PC-3 (cell line): ENCODE measurements at regions not wholly inside any gene's neighbourhood (a gene's known extent, or its start where the extent isn't known, plus 50 kb on each side); places are given as distances from the start of the nearest gene placed in this dataset.

Experiments
- ATAC-seq: fragments of 200-7000 bp; cut with Tn5 transposase; 2 replicates; pipeline ENCODE4 v1.9.1; 2020; ENCODE audit warnings: mild to moderate bottlenecking, moderate library complexity
- BruUV-seq: library from RNA; stranded (reverse); fragments of 400-500 nt; replicated peaks from 2 replicates; lab custom pipeline; 2021; lab: Mats Ljungman, UMichigan
- CTCF ChIA-PET: fragments of 300-600 bp; sonication (Branson Sonifier 250); formaldehyde crosslinking; loops from one replicate; lab custom pipeline; 2022; ENCODE audit warnings: antibody characterized with exemption; lab: Charles Lee
- POLR2A ChIA-PET: fragments of 300-600 bp; sonication (Branson Sonifier 250); formaldehyde crosslinking; loops from one replicate; lab custom pipeline; 2022; ENCODE audit warnings: antibody characterized with exemption; ENCODE audit not compliant: unreplicated experiment; lab: Charles Lee
- DNase-seq: peaks from one replicate; pipeline ENCODE4 v3.0.0-alpha.2; 2015
- H2AFZ ChIP-seq: fragments of 300-600 bp; sonication (generic); 2 replicates; pipeline ENCODE4 v1.6.0; 2016; ENCODE audit warnings: antibody characterized with exemption, low read length
- H3F3A ChIP-seq: fragments of 300-600 bp; sonication (generic); one replicate; pipeline ENCODE4 v1.6.0; 2017; ENCODE audit warnings: antibody characterized with exemption, low read length, control low read depth, mild to moderate bottlenecking; ENCODE audit not compliant: unreplicated experiment
- H3K27ac ChIP-seq: fragments of 300-600 bp; sonication (generic); 2 replicates; pipeline ENCODE4 v1.5.1; 2016; ENCODE audit warnings: mild to moderate bottlenecking, low read length
- H3K27me3 ChIP-seq: fragments of 300-600 bp; sonication (generic); 2 replicates; pipeline ENCODE4 v1.6.1; 2016; ENCODE audit warnings: low read length, mixed read lengths
- H3K36me3 ChIP-seq: fragments of 300-600 bp; sonication (generic); 2 replicates; pipeline ENCODE4 v1.6.1; 2016; ENCODE audit warnings: low read depth, mixed run types, low read length, mixed read lengths
- H3K4me1 ChIP-seq: fragments of 300-600 bp; sonication (generic); 2 replicates; pipeline ENCODE4 v1.5.1; 2016; ENCODE audit warnings: low read length; ENCODE audit not compliant: insufficient read depth
- H3K4me2 ChIP-seq: fragments of 300-600 bp; sonication (generic); 2 replicates; pipeline ENCODE4 v1.6.0; 2016; ENCODE audit warnings: low read length
- H3K4me3 ChIP-seq: fragments of 300-600 bp; sonication (generic); 2 replicates; pipeline ENCODE4 v1.5.1; 2016; ENCODE audit warnings: mild to moderate bottlenecking, low read length, mixed read lengths
- H3K79me2 ChIP-seq: fragments of 300-600 bp; sonication (generic); 2 replicates; pipeline ENCODE4 v1.6.1; 2017; ENCODE audit warnings: low read length, mixed read lengths
- H3K9ac ChIP-seq: fragments of 300-600 bp; sonication (generic); 2 replicates; pipeline ENCODE4 v1.6.0; 2016; ENCODE audit warnings: mild to moderate bottlenecking, low read length
- H3K9me2 ChIP-seq: fragments of 300-600 bp; sonication (generic); replicated peaks from 2 replicates; pipeline ENCODE4 v1.6.1; 2016; ENCODE audit warnings: mixed run types, low read length, mixed read lengths
- H3K9me3 ChIP-seq: fragments of 300-600 bp; sonication (generic); 2 replicates; pipeline ENCODE4 v1.6.1; 2016; ENCODE audit warnings: low read length, mixed read lengths
- H4K20me1 ChIP-seq: fragments of 300-600 bp; sonication (generic); 2 replicates; pipeline ENCODE4 v1.6.1; 2016; ENCODE audit warnings: low read length, mixed read lengths
- CTCF ChIP-seq: fragments of 300-600 bp; sonication (generic); conservative IDR thresholded peaks from 2 replicates; pipeline ENCODE4 v1.5.1; 2017; ENCODE audit warnings: antibody characterized with exemption, low read depth, mild to moderate bottlenecking, low read length
- EZH2 ChIP-seq: fragments of 300-600 bp; sonication (generic); IDR thresholded peaks from one replicate; pipeline ENCODE4 v1.6.1; 2017; ENCODE audit warnings: antibody characterized with exemption, mild to moderate bottlenecking, low read length; ENCODE audit not compliant: unreplicated experiment
- EZH2phosphoT487 ChIP-seq: fragments of 300-600 bp; sonication (generic); IDR thresholded peaks from 2 replicates; pipeline ENCODE4 v1.6.1; 2018; ENCODE audit warnings: mild to moderate bottlenecking, antibody characterized with exemption, low read length, borderline replicate concordance
- intact Hi-C: fragments of 100-400 bp; cut with micrococcal nuclease; formaldehyde crosslinking; loops from 2 replicates; pipeline ENCODE4 v1.9.0; 2023

- H3K27me3 ChIP-seq, result 0 out of 2 replicates have a peak, but pooled peaks cover 16% of the 10 kb centered on the region
- H3K79me2 ChIP-seq, result no peaks in the 10 kb centered on the region
- no peak overlapping the region for H3K4me3 ChIP-seq
- TF ChIP-seq EZH2phosphoT487 (no peak), CTCF (no peak), EZH2 (no peak)
- no peaks in the 10 kb centered on the region for H3K9me3 ChIP-seq
- H3K4me2 ChIP-seq, result no peak overlapping the region
- ChIA-PET CTCF (no interaction called here), POLR2A (no interaction called here)
- no peak for ATAC-seq
- no peaks in the 10 kb centered on the region for H3K4me1 ChIP-seq
- H3K27ac ChIP-seq, result no peak overlapping the region
- H3K9ac ChIP-seq, result no peak overlapping the region
- DNase-seq, result no peak
- H4K20me1 ChIP-seq, result no peaks in the 10 kb centered on the region
- no peaks in the 10 kb centered on the region for H3K9me2 ChIP-seq
- no peaks in the 10 kb centered on the region for H3K36me3 ChIP-seq
- no peak overlapping the region for H2AFZ ChIP-seq
- no peaks in the 10 kb centered on the region for H3F3A ChIP-seq
- no TSS peak for BruUV-seq
- intact Hi-C loops, result no loop called here
These were observed 706.4 kb upstream of the MMS22L start for GRCh38 chr6:97989451-97989850.

- no TSS peak for BruUV-seq
- no peaks in the 10 kb centered on the region for H3F3A ChIP-seq
- H3K36me3 ChIP-seq, result no peaks in the 10 kb centered on the region
- no peak for DNase-seq
- H3K4me1 ChIP-seq, result no peaks in the 10 kb centered on the region
- H3K4me2 ChIP-seq, result no peak overlapping the region
- ATAC-seq, result no peak
- no peaks in the 10 kb centered on the region for H3K9me3 ChIP-seq
- intact Hi-C loops, result no loop called here
- no peak overlapping the region for H3K27ac ChIP-seq
- H2AFZ ChIP-seq, result no peak overlapping the region
- H3K4me3 ChIP-seq, result no peak overlapping the region
- H3K27me3 ChIP-seq, result 0 out of 2 replicates have a peak, but pooled peaks cover 7% of the 10 kb centered on the region
- H3K9ac ChIP-seq, result no peak overlapping the region
- TF ChIP-seq EZH2 (no peak), CTCF (no peak), EZH2phosphoT487 (no peak)
- no peaks in the 10 kb centered on the region for H3K79me2 ChIP-seq
- POLR2A ChIA-PET, result no interaction called here
- H3K9me2 ChIP-seq, result no peaks in the 10 kb centered on the region
- no peaks in the 10 kb centered on the region for H4K20me1 ChIP-seq
- CTCF ChIA-PET, result no interaction called here
These were observed 712.1 kb upstream of the MMS22L start for GRCh38 chr6:97995158-97995557.

GRCh38 chr6:98002678-98003077 is 719.7 kb upstream of the MMS22L start:
- H3K9ac ChIP-seq, result no peak overlapping the region
- H3K36me3 ChIP-seq, result no peaks in the 10 kb centered on the region
- H2AFZ ChIP-seq, result no peak overlapping the region
- no peak for DNase-seq
- H3K79me2 ChIP-seq, result no peaks in the 10 kb centered on the region
- no peaks in the 10 kb centered on the region for H3K9me3 ChIP-seq
- CTCF ChIA-PET, result no interaction called here
- POLR2A ChIA-PET, result no interaction called here
- no peak for TF ChIP-seq EZH2
- no peak for TF ChIP-seq CTCF
- no peak for TF ChIP-seq EZH2phosphoT487
- no peaks in the 10 kb centered on the region for H4K20me1 ChIP-seq
- intact Hi-C loops, result no loop called here
- H3K4me1 ChIP-seq, result no peaks in the 10 kb centered on the region
- ATAC-seq, result no peak
- H3K27me3 ChIP-seq, result no peaks in the 10 kb centered on the region
- no peak overlapping the region for H3K27ac ChIP-seq
- H3K4me2 ChIP-seq, result no peak overlapping the region
- BruUV-seq, result no TSS peak
- no peaks in the 10 kb centered on the region for H3K9me2 ChIP-seq
- no peak overlapping the region for H3K4me3 ChIP-seq
- no peaks in the 10 kb centered on the region for H3F3A ChIP-seq
